ENCODE measurements at regions not wholly inside any gene's neighbourhood (a gene's known extent, or its start where the extent isn't known, plus 50 kb on each side); places are given as distances from the start of the nearest gene placed in this dataset.

GRCh38 chr2:195489101-195489500 is 167.9 kb upstream of the SLC39A10 start:
- ATAC-seq: no peak
- in situ Hi-C loops (cut with HindIII; ENCODE audit: extremely low pct_ligation_motif_present, low pct_unique_long_range_greater_than_20kb): no loop called here
- no TSS peak for BruUV-seq (replicated peaks)
- Histone ChIP-seq H3K4me2 (ENCODE audit: low read depth, low read length) (no peak overlapping the region), H3K9me3 (ENCODE audit: low read length) (no peaks in the 10 kb centered on the region), H3K9ac (ENCODE audit: insufficient read depth, low read depth, low read length) (no peak overlapping the region), H3K27ac (ENCODE audit: extremely low read length, insufficient read depth, low read length) (no peak overlapping the region), H3K4me3 (replicated peaks in 1 of 3; ENCODE audit: insufficient read depth in 1 of 3, low read depth in 2 of 3, low read length in 3 of 3) (no peak overlapping the region), H3K79me2 (ENCODE audit: insufficient read depth, low read length) (no peaks in the 10 kb centered on the region), H4K20me1 (ENCODE audit: insufficient read depth, low read length) (no peaks in the 10 kb centered on the region), H2AFZ (ENCODE audit: low read length) (no peak overlapping the region), H3K27me3 (ENCODE audit: control insufficient read depth in 1 of 2, insufficient read depth in 2 of 2, low read length in 2 of 2) (no peaks in the 10 kb centered on the region), H3K36me3 (replicated peaks in 1 of 2; ENCODE audit: control insufficient read depth in 1 of 2, insufficient read depth in 2 of 2, low read length in 2 of 2) (no peaks in the 10 kb centered on the region), H3K4me1 (ENCODE audit: insufficient read depth, low read length) (no peaks in the 10 kb centered on the region)
- 43% methylated on average over 2 of the region's 2 CpGs for WGBS (ENCODE audit: low lambda C conversion rate)
- intact Hi-C loops (cut with micrococcal nuclease; ENCODE audit: unreplicated experiment): no loop called here
- no peak for TF ChIP-seq E2F2 (CRISPR knock-in tag; IDR thresholded peaks at IDR 0.05; ENCODE audit: borderline replicate concordance)
- TF ChIP-seq JDP2 (CRISPR knock-in tag; IDR thresholded peaks at IDR 0.05; ENCODE audit: borderline replicate concordance): no peak
- TF ChIP-seq NFE2 (CRISPR knock-in tag; IDR thresholded peaks at IDR 0.05): no peak
- DNase-seq (ENCODE audit: low spot score): no peak
- no peak for FAIRE-seq
- POLR2A ChIA-PET: no interaction called here
- CTCF ChIA-PET (ENCODE audit: low intra/inter-chr PET ratio, low total read pairs): no interaction called here

DNA sequence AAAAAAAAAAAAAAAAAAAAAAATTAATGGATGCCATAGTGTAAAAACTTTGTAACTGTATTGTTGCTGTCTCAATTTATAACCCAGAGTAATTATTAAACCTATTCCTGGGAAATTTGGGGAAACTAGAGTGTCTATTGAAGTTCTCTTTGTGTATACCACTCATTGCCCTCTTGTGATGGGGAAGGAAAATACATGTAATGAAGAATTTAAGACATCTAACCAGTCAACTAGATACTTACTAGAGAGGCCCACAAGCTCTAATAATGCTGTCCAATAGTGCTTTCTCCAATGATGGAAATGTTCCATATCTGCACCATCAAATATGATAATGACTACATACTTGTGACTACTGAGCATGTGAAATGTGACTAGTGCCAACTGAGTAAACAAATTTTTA is 168.5 kb upstream of the SLC39A10 start:
- no peak for FAIRE-seq
- POLR2A ChIA-PET: no interaction called here

More for the DNA sequence above, 168.5 kb upstream of the SLC39A10 start:
- no peak overlapping the region for H3K4me3 ChIP-seq (replicated peaks in 1 of 3; ENCODE audit: insufficient read depth in 1 of 3, low read depth in 2 of 3, low read length in 3 of 3)
- H4K20me1 ChIP-seq (ENCODE audit: insufficient read depth, low read length): no peaks in the 10 kb centered on the region
- no peaks in the 10 kb centered on the region for H3K79me2 ChIP-seq (ENCODE audit: insufficient read depth, low read length)
- H3K27ac ChIP-seq (ENCODE audit: extremely low read length, insufficient read depth, low read length): no peak overlapping the region
- TF ChIP-seq EHMT2 (IDR thresholded peaks at IDR 0.05; ENCODE audit: borderline replicate concordance, low read depth, low read length) (no peak), TAF1 (CRISPR knock-in tag; IDR thresholded peaks at IDR 0.05) (no peak), ZNF362 (CRISPR knock-in tag; IDR thresholded peaks at IDR 0.05; ENCODE audit: borderline replicate concordance) (no peak), ZBTB46 (CRISPR knock-in tag; IDR thresholded peaks at IDR 0.05; ENCODE audit: borderline replicate concordance) (no peak), EEA1 (CRISPR knock-in tag; IDR thresholded peaks at IDR 0.05; ENCODE audit: borderline replicate concordance) (no peak), RXRB (CRISPR knock-in tag; IDR thresholded peaks at IDR 0.05; ENCODE audit: borderline replicate concordance) (no peak), IRF9 (CRISPR knock-in tag; IDR thresholded peaks at IDR 0.05; ENCODE audit: borderline replicate concordance) (no peak), ZNF572 (CRISPR knock-in tag; IDR thresholded peaks at IDR 0.05) (no peak), CBX2 (IDR thresholded peaks at IDR 0.05; ENCODE audit: low read depth, low read length) (no peak), CBX2 (CRISPR knock-in tag; IDR thresholded peaks at IDR 0.05; ENCODE audit: low read depth) (no peak), CCDC6 (CRISPR knock-in tag; IDR thresholded peaks at IDR 0.05) (no peak), GATAD2A (CRISPR knock-in tag; IDR thresholded peaks at IDR 0.05) (no peak), ZSCAN12 (CRISPR knock-in tag; IDR thresholded peaks at IDR 0.05) (no peak), ATF1 (CRISPR knock-in tag; IDR thresholded peaks at IDR 0.05) (no peak)
- no peaks in the 10 kb centered on the region for H3K27me3 ChIP-seq (ENCODE audit: control insufficient read depth in 1 of 2, insufficient read depth in 2 of 2, low read length in 2 of 2)
- no peaks in the 10 kb centered on the region for H3K9me3 ChIP-seq (ENCODE audit: low read length)
- in situ Hi-C loops (cut with HindIII; ENCODE audit: extremely low pct_ligation_motif_present, low pct_unique_long_range_greater_than_20kb): no loop called here
- no peak overlapping the region for H3K4me2 ChIP-seq (ENCODE audit: low read depth, low read length)
- H3K4me1 ChIP-seq (ENCODE audit: insufficient read depth, low read length): no peaks in the 10 kb centered on the region
- intact Hi-C loops (cut with micrococcal nuclease; ENCODE audit: unreplicated experiment): no loop called here
- no peak for DNase-seq (ENCODE audit: low spot score)
- no TSS peak for BruUV-seq (replicated peaks)
- no peak overlapping the region for H3K9ac ChIP-seq (ENCODE audit: insufficient read depth, low read depth, low read length)
- no peak for ATAC-seq
- no peaks in the 10 kb centered on the region for H3K36me3 ChIP-seq (replicated peaks in 1 of 2; ENCODE audit: control insufficient read depth in 1 of 2, insufficient read depth in 2 of 2, low read length in 2 of 2)
- no peak overlapping the region for H2AFZ ChIP-seq (ENCODE audit: low read length)
- CTCF ChIA-PET (ENCODE audit: low intra/inter-chr PET ratio, low total read pairs): no interaction called here
